LoVo (cell line): ENCODE measurements at regions not wholly inside any gene's neighbourhood (a gene's known extent, or its start where the extent isn't known, plus 50 kb on each side); places are given as distances from the start of the nearest gene placed in this dataset.
"Not testable (repeated sequence)": the region's sequence is repeated elsewhere in the genome, so short reads cannot be mapped to it uniquely, and the experiment has no call there.

Experiments used
- DNase-seq: peaks from one replicate; pipeline ENCODE4 v3.0.0-alpha.2; 2016; ENCODE audit warnings: low spot score

DNA sequence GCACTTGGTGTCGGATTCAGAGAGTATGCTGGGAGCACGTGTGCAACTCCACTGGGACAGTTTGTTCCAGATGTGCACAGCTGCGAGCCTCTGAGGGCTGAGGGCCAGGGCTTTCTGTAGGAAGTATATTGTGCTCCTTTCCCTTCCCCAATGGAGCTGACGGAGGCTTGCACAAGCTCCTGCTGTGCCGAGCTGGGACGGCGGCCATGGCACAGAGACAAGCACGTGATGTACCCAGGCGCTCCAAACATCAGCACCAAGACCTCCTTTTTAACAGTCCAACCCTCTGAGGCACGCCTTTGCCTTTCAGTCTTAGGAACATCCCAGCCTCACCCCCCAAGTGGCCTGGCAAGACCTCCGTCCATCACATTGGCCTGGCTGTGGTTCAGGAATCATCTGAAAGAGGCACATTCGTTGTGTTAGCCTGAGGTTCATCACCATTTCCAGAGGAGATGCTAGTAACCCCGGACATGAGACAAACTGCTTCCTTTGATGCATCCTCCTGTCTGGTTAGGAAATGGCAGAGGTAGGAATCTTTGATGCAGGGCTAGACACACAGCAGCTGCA is 339.2 kb upstream of the KAZN start:
- no peak for DNase-seq

DNA sequence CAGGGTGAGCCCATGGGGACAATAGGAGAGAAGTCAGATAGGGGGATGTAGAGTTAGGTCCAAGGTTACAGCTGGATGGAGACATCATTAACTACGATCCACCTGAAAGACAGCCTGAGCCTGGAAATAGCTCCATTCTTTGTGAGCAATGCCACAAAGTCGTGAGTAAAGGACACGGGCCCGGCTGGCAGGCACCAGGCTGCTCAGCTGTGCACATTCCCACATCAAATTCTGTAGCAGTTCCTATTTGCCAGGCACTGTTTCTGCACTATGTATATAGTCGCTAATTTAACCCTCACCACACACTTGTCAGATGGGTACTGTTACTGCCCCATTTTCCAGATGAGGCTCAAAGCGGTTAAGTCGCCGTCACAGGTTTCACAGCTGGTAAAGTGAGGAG is 338.0 kb upstream of the KAZN start:
- no peak for DNase-seq

DNA sequence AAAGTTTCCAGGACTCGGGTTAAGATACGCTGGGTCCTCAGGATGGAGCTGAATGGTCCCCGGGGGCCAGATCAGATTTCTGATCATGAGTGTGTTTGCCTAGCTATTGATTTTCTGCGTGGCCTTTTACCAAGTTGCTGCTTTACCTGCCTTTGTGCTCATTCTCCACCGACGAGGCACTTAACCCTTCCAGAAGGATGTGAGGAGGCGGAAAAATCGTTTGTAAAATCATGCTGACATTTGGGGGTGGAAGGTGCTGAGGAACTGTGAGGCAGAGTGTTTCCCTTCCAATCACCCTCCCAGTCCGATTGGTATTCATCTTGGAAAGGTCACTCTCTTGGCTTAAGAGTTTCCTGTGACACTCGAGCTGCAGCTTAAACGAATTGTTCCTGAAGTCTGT is 337.1 kb upstream of the KAZN start:
- DNase-seq = no peak

DNA sequence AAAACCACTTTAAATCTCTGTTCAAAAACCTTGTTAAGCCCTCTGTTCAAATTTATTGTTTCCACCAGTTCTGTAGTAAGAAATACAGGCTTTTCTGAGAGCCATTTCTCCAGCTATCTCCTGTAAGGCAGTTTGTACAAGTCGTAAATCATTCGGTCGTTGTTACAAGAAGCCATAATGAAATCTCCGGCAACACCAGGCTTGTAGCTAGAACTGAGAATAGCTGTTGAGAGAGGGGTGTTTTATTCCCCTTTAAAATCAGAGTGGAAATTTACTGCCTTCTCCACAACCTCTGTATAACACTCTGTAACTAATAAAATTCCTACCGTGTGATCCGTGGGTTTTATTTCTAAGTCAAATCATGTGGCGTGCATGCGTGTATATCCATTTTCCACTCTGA is 335.8 kb upstream of the KAZN start:
- no peak for DNase-seq

DNA sequence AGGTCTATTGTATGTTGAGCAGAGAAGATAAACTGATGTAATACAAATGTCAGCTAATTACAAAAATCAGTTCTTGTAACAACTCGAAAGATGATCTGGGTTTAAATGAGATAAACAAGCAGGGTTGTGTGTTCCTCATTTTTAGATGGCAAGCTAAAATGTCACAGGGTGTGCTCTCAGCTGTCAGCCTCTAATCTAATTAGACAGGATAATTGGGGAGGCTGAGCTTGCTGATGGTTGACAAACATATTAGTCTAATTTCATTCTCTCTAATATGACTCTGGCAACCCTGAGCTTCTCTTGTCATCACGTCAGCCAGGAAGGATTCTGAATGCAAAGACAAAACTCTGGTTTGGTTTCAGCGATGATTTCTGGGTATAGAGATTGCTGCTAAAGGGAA is 335.3 kb upstream of the KAZN start:
- DNase-seq = no peak

DNA sequence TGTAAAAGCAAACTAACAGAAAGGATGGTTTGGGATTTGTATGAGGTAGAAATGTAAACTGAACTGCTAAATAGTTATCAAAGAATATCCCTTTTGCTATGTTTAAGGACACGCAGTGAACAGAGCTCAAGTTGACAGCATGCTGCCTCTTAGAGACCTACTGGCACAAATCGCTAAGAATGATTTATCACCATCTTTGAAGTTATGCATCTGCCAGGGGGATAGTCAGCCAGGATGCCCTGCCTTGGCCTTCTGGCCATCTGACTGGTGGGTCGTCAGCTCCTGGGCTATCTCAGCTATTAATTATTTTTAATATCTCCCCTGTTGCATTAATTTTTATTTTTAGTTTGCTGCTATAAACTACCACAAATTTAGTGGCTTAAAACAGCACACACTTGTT is 334.8 kb upstream of the KAZN start:
- DNase-seq = no peak

DNA sequence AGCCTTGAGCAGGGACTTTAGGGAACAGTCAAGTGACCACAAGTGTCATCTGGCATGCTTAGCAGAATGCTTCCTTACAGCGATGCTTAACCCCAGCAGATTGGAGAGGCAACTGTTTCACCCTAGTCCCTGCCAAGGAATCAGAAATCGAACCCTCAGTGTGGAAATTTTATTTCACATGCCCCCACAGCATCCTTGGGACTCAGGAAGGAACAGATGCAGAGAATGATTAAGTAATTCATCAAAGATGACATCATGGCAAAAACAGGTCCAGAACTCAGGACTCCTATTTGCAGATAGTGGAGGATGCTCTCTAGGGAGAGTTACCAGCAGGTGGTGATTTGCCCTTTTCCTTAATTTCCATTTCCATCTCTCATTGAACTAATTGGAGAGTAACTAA is 333.0 kb upstream of the KAZN start:
- no peak for DNase-seq

DNA sequence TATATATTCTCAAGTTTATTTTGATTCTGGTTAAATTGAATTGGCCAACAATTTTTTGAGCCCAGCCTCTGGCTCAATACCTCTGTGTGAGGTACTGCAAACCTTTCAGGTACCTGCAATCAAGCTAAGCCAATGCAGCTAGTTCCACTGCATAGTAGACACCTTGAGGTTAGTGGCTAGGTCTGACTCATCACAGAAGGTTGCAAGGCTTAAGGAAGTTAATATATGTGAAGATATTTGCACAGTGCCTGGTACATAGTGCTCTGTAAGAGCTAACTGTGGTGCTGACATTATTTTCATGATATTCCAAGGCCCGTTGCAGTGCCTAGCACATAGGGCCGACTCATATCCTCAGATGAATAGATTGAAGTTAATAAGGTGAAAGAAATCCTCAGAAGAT is 330.5 kb upstream of the KAZN start:
- no peak for DNase-seq

DNA sequence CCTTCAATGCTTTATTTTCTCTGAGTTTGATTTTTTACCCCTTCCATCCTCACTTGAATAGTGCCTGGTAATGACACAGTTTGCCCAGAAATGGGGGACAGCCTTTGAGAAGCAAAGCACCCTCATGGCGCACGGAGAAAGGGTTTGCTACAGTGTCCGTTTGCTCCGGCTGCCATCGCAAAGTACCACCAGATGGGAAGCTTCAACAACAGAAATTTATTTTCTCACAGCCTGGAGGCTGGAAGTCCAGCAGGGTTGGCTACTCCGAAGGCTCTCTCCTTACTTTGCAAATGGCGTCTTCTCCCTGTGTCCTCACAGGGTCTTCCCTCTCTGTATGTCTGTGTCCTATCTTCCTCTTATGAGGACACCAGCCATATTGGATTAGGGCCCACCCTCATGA is 327.7 kb upstream of the KAZN start:
- no peak for DNase-seq

DNA sequence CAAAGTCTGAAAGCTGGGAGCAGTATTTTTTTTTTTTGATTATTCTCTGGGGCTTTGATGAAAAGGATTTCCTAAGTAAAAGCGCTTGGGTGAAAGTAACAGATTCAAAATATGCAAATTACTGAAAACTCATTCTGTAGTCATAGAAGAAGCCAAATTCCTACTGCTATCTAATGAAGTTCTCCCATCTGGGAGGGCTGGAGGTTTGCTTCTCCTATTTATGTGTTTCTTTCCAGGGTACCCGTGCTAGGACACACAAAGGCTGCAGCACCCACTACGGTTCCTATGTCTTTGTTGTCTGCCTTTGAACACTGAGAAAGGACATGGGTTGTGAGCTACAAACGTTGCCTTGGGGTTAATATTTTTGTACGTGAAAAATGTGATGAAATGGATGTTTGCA is 324.7 kb upstream of the KAZN start:
- DNase-seq = no peak

DNA sequence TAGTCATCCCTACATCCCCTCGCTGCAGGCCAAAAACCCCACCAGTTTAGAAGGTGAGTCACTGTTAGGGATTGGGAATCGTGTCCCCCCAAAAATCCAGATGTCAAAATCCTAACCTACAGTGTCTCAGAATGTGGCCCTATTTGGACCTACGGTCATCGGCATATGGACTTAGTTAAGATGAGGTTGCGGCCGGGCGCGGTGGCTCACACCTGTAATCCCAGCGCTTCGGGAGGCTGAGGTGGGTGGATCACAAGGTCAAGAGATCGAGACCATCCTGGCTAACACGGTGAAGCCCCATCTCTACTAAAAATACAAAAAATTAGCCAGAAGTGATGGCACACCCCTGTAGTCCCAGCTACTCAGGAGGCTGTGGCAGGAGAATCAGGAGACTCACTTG is 318.6 kb upstream of the KAZN start:
- DNase-seq = not testable (repeated sequence)

DNA sequence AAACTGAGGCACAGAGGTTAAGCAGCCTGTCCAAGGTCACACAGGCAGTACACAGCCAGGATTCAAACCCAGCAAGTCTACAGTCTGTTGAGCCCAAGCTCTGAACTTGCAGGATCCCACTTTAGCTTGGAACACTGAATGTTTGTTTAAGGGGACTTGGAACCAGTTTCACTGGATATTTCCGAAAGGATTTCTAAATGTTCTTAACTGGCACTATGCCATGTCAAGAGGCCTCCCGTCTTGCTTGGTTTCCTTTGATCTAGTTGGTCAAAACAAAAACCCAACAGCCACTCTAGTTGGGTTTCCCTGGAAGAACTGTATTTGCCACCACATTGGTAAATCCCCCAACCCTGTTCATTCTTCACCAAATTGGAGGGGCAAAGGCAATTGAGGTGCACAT is 317.6 kb upstream of the KAZN start:
- no peak for DNase-seq

DNA sequence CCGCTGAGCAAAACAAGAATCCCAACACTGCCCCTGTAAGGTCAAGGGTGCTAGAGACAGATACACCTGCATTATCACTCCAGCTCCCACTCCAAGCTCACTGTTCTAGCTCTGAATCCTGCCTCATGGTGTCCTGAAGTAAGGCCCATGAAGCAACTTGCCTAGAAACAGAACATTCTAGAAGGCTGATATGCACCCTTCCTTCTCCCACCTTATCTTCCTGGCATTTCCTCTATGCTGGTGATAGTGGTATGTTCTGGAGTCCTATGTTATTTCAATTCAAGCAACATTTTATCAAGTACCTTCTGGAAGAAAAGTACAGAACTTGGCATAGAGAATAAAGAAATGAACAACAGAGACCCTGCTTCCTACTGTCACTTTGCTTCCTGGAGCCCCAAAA is 317.1 kb upstream of the KAZN start:
- no peak for DNase-seq

DNA sequence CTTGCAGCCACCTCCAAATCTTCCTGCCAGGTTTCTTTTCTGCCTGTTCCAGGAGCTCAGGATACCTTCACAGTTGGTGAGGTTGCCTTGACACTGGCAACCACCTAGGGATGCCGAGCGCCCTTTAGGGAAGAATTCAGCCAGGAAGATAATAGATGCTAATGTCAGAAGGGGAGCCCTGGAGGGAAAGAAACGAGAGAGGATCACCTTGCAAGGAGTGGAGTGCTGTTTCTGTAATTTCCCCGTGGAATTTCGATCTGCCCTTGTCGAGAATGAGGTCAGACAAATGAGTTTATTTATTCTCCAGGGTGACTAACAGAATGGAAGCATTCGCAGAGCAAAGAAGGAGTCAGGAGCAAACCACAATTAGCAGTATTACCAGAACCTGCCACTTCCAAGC is 315.8 kb upstream of the KAZN start:
- no peak for DNase-seq

DNA sequence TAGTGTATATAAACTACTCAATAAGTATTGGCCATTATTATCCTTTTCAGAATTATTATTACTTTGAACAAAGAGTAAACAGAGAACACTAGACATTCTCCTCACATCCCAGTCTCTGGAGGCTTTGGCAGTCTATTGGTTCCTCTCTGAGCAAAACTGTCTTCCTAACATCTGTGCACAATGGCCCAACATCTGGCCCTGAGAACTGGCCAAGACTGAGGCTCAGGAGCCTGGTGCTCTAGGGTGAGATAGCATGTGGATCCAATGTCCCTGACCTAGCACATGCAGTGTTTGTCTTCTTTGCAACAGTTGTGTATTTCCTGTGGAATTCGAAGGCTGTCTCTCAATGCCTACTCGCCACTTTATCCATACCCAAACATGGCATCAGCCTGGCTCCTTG is 313.2 kb upstream of the KAZN start:
- DNase-seq = no peak

DNA sequence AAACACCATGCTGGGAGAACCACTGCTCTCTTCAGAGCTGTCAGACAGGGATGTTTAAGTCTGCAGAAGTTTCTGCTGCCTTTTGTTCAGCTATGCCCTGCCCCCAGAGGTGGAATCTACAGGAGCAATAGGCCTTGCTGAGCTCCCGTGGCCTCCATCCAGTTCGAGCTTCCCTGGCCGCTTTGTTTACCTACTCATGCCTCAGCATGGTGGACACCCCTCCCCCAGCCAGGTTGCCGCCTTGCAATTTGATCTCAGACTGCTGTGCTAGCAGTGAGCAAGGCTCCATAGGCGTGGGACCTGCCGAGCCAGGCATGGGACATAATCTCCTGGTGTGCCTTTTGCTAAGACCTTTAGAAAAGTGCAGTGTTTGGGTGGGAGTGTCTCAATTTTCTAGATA is 307.3 kb upstream of the KAZN start:
- DNase-seq = not testable (repeated sequence)

DNA sequence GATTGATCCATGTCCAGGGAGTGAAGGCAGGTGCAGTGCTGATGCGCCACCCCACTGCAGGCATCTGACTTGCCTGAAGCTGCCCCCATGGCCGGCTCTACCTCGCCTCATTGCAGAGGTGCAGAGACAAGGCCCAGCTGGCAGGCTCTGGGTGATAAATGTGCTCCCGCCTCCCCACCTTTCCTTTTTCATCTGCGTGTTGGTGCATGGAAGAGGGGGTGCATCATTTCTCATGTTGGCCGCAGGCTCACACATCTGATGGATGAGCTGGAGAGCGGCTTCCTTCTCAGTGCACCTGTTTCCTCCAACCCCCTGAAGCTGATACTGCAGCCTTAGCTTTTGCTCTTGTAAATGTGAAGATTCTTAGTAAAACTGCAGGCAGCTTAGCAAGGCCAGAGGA is 306.0 kb upstream of the KAZN start:
- DNase-seq = no peak

DNA sequence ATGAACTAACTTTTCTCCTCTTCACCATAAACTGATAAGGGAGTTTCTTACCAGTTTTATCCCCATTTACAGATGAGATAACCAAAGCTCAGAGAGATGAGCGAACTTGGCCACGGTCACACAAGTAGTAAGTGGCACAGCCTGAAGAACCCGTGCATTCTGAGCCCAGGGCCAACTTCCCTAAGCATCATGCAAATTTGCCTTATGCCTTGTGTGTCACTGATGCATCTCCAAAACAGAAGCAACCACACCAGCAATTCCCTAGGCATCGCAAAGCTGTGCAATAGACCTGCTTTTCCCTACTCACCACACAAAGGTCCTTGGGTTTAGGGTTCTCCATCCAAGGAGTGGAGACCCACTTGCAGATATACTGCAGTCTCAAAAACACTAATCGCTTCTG is 304.5 kb upstream of the KAZN start:
- no peak for DNase-seq

DNA sequence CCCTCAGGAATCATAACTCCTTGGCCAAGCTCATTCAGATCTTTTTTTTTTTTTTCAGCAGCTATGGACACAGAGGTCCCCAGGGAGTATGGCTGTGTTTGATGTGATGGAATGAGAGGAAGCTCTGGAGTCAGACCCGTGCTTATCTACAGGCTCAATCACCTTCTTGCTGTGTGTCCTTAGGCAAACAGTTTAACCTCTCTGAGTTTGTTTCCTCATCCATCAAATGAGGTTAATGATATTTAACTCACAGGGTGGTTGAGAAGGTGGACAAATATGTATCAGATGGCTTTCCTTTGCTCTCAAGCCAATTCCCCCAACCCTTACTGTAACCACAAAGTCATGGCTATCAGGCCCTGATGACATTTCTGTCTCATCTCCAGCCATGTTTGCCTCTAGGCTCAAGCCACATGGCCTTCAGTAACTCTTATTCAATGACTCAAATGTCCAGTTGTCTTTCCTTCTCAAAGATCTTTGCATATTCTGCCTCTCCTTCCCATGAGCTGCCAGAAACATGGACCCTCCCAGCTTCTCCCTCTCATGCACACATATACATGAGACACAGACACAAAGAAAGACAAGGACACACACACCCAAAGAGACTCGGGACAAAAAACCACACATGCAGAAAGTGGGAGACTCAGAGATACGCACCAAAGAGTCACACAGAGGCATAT is 303.5 kb upstream of the KAZN start:
- no peak for DNase-seq

DNA sequence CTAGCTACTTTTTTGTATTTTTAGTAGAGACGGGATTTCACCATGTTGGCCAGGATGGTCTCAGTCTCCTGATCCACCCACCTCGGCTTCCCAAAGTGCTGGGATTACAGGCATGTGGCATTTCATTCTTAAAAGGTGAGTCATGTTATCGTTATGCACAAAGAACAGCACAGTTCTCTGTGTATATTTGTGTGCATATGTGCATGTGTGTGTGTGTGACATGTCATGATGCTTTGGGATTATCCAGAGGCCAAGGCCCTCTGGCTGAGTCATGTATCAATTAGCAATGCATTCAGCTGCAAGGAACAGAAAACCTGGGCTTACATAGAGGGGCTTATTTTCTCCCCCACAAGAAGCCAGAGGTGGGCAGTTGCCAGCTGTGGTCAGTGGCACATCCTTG is 301.7 kb upstream of the KAZN start:
- DNase-seq = no peak

DNA sequence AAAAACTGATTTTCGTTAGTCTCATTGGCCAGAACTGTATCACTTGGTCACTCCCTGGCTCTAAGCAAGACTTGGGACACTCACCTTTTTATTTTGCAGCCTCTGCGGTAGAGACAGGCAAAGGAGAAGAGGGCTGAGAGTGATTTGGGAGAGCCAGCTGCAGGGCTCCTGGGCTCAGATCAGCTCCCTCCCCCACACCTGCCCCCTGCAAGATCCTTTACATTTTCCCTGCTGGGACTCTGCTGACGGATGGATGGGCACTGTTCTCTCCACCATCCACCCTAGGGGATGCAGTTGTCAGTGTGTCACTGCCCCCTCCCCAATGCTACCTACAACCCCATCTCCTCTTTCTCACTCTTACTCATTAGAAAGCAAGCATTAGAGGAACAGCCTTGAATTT is 301.1 kb upstream of the KAZN start:
- DNase-seq = no peak

DNA sequence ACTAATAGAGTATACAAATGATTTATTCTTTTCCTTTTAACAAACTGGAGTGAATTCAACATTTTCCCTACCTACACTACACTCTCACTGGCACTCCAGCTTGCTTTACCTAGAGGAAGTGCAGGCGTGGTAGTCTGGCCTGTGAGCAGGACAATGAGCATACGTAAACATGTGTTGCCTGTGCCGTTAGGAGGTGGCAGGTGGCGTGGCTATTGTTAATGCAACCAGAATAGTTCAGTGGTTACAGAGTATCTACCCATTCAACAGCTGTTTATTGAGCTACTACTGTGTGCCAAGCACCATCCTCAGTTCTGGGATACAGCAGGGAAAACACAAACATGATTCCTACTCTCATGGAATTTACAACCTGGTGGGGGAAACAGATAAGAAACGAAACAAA is 299.7 kb upstream of the KAZN start:
- DNase-seq = no peak

DNA sequence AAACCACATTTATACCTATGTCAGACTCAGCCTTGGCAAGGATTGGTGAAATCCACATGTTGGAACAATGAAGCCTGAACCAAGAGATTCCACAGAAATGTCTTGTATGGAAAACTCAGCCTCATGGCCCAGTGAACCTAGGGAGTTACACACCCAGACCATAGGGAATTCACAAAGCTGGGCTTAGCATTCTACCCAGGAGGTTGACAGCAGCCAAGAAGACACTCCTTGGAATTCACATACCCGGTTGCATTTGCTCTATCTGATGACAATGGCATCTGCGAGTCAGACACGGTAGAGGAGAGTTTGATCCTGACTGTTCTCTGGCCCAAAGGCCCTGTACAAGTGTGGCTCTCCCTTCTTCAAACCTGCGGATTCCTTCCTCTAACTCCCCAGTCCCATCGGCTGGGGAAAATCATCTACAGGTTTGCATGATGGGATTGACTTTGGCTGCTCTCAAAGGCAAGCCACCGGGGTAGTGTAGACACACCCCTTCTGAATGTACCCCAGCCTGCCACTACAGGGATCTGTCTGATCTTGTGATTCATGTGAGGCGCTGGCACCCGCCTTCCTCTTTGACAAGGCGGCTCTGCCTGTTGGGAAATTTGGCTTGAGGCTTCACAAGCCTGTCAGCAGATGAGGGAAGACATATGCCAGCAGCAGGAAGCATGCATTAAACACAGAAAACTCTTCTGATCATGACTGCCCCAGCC is 297.3 kb upstream of the KAZN start:
- DNase-seq = no peak

DNA sequence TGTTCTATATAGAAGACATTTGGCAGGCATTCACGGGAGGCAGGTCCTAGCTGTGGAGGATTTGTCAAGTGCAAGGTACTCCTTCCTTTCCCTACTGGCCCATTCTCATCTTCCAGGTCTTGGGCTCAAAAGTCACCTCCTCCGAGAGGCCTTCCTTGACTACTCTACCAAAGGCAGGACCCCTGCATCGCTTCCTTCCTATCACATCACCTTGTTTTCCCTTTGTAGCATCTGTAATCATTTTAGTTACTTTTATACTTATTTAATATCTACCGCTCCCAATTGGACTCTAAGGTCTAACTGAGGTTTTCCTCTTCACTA is 296.8 kb upstream of the KAZN start:
- no peak for DNase-seq
